ENCODE measurements at regions not wholly inside any gene's neighbourhood (a gene's known extent, or its start where the extent isn't known, plus 50 kb on each side); places are given as distances from the start of the nearest gene placed in this dataset.

GRCh38 chr4:38390969-38391545, 272.9 kb upstream of the KLF3 start:
- H3K4me3 ChIP-seq (replicated peaks; ENCODE audit: low read depth, low read length): no peak overlapping the region
- TF ChIP-seq CTCF (IDR thresholded peaks at IDR 0.05; ENCODE audit: low read depth, low read length, missing control alignments): no peak
- DNase-seq (ENCODE audit: extremely low read depth, low read depth): no peak

- TF ChIP-seq CTCF (IDR thresholded peaks at IDR 0.05; ENCODE audit: low read depth, low read length, missing control alignments): no peak
- no peak for DNase-seq (ENCODE audit: extremely low read depth, low read depth)
- no peak overlapping the region for H3K4me3 ChIP-seq (replicated peaks; ENCODE audit: low read depth, low read length)
Observed at GRCh38 chr4:38392223-38392855, 271.7 kb upstream of the KLF3 start.

GRCh38 chr4:38396091-38396490, 267.9 kb upstream of the KLF3 start:
- no peak for TF ChIP-seq CTCF (IDR thresholded peaks at IDR 0.05; ENCODE audit: low read depth, low read length, missing control alignments)
- no peak overlapping the region for H3K4me3 ChIP-seq (replicated peaks; ENCODE audit: low read depth, low read length)
- no peak for DNase-seq (ENCODE audit: extremely low read depth, low read depth)

- TF ChIP-seq CTCF (IDR thresholded peaks at IDR 0.05; ENCODE audit: low read depth, low read length, missing control alignments): no peak
- DNase-seq (ENCODE audit: extremely low read depth, low read depth): no peak
- H3K4me3 ChIP-seq (replicated peaks; ENCODE audit: low read depth, low read length): no peak overlapping the region
Observed at GRCh38 chr4:38396845-38397547, 267.0 kb upstream of the KLF3 start.

GRCh38 chr4:38400946-38401345, 263.1 kb upstream of the KLF3 start:
- no peak overlapping the region for H3K4me3 ChIP-seq (replicated peaks; ENCODE audit: low read depth, low read length)
- TF ChIP-seq CTCF (IDR thresholded peaks at IDR 0.05; ENCODE audit: low read depth, low read length, missing control alignments): no peak
- DNase-seq (ENCODE audit: extremely low read depth, low read depth): no peak

- no peak for DNase-seq (ENCODE audit: extremely low read depth, low read depth)
- no peak overlapping the region for H3K4me3 ChIP-seq (replicated peaks; ENCODE audit: low read depth, low read length)
- no peak for TF ChIP-seq CTCF (IDR thresholded peaks at IDR 0.05; ENCODE audit: low read depth, low read length, missing control alignments)
Observed at GRCh38 chr4:38406243-38406642, 257.8 kb upstream of the KLF3 start.

All from HFF-Myc (cell line).